KMS-11 (cell line): ENCODE measurements at regions not wholly inside any gene's neighbourhood (a gene's known extent, or its start where the extent isn't known, plus 50 kb on each side); places are given as distances from the start of the nearest gene placed in this dataset.

Source experiments
- H2AFZ ChIP-seq: fragments of 200-600 bp; sonication (generic); 2 replicates; pipeline ENCODE4 v1.6.1; 2016; ENCODE audit warnings: antibody characterized with exemption, mixed run types, low read depth
- H3K27ac ChIP-seq: fragments of 200-600 bp; sonication (generic); 2 replicates; pipeline ENCODE4 v1.6.1; 2016; ENCODE audit warnings: mild to moderate bottlenecking, mixed run types
- H3K27me3 ChIP-seq: fragments of 200-600 bp; sonication (generic); 2 replicates; pipeline ENCODE4 v1.6.1; 2017; ENCODE audit warnings: mild to moderate bottlenecking, low read depth, mixed run types, moderate library complexity; ENCODE audit not compliant: insufficient read depth
- H3K36me3 ChIP-seq: fragments of 200-600 bp; sonication (generic); 2 replicates; pipeline ENCODE4 v1.6.1; 2017; ENCODE audit warnings: mild to moderate bottlenecking, mixed run types; ENCODE audit not compliant: insufficient read depth
- H3K4me1 ChIP-seq: fragments of 200-600 bp; sonication (generic); 2 replicates; pipeline ENCODE4 v1.6.1; 2016; ENCODE audit warnings: mild to moderate bottlenecking, low read depth, mixed run types; ENCODE audit not compliant: poor library complexity, severe bottlenecking
- H3K4me2 ChIP-seq: fragments of 200-600 bp; sonication (generic); 2 replicates; pipeline ENCODE4 v1.7.0; 2016; ENCODE audit warnings: mild to moderate bottlenecking, mixed run types
- H3K4me3 ChIP-seq: fragments of 200-600 bp; sonication (generic); IDR thresholded peaks from 2 replicates; pipeline ENCODE4 v1.6.1; 2017; ENCODE audit warnings: low read depth, low read length, mixed read lengths; ENCODE audit not compliant: insufficient read depth
- H3K79me2 ChIP-seq: fragments of 200-600 bp; sonication (generic); 2 replicates; pipeline ENCODE4 v1.6.1; 2016; ENCODE audit warnings: low read depth, mixed run types; ENCODE audit not compliant: insufficient read depth
- H3K9ac ChIP-seq: fragments of 200-600 bp; sonication (generic); 2 replicates; pipeline ENCODE4 v1.6.1; 2016; ENCODE audit warnings: mild to moderate bottlenecking, mixed run types
- H4K20me1 ChIP-seq: fragments of 200-600 bp; sonication (generic); 2 replicates; pipeline ENCODE4 v1.6.1; 2016; ENCODE audit warnings: mild to moderate bottlenecking, mixed run types; ENCODE audit not compliant: insufficient read depth
- TF ChIP-seq, protein P1 (sequence below): fragments of 200-600 bp; sonication (generic); conservative IDR thresholded peaks from 2 replicates; pipeline ENCODE4 v1.6.1; 2017; ENCODE audit warnings: low read depth, mild to moderate bottlenecking, antibody characterized with exemption, low read length, moderate library complexity, mixed read lengths

DNA sequence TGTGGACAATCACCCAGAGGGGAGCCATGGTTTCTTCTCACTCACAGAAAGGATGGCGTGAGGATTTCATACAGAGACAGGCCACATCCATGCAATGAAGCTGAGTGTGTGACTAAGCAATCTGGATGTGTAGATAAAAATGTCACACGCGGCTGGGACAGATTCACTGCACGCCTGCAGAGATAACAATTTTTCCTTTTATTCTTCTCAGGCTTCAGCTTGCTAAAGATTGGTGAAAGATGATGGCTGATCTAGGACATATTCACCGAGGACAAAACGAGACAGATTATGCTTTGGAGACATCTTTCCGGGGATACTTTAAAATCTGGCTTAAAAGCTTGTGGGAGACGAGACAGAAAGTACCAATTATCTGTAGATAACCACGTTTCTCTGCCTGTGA, 313.9 kb upstream of the TRPC7 start:
- TF ChIP-seq, protein P1, sequence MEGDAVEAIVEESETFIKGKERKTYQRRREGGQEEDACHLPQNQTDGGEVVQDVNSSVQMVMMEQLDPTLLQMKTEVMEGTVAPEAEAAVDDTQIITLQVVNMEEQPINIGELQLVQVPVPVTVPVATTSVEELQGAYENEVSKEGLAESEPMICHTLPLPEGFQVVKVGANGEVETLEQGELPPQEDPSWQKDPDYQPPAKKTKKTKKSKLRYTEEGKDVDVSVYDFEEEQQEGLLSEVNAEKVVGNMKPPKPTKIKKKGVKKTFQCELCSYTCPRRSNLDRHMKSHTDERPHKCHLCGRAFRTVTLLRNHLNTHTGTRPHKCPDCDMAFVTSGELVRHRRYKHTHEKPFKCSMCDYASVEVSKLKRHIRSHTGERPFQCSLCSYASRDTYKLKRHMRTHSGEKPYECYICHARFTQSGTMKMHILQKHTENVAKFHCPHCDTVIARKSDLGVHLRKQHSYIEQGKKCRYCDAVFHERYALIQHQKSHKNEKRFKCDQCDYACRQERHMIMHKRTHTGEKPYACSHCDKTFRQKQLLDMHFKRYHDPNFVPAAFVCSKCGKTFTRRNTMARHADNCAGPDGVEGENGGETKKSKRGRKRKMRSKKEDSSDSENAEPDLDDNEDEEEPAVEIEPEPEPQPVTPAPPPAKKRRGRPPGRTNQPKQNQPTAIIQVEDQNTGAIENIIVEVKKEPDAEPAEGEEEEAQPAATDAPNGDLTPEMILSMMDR, result no peak
- Histone ChIP-seq H2AFZ (no peak overlapping the region), H3K4me1 (no peaks in the 10 kb centered on the region), H3K4me2 (no peak overlapping the region), H4K20me1 (no peaks in the 10 kb centered on the region), H3K9ac (no peak overlapping the region), H3K4me3 (no peak overlapping the region), H3K27me3 (no peaks in the 10 kb centered on the region), H3K79me2 (no peaks in the 10 kb centered on the region), H3K36me3 (no peaks in the 10 kb centered on the region), H3K27ac (no peak overlapping the region)

DNA sequence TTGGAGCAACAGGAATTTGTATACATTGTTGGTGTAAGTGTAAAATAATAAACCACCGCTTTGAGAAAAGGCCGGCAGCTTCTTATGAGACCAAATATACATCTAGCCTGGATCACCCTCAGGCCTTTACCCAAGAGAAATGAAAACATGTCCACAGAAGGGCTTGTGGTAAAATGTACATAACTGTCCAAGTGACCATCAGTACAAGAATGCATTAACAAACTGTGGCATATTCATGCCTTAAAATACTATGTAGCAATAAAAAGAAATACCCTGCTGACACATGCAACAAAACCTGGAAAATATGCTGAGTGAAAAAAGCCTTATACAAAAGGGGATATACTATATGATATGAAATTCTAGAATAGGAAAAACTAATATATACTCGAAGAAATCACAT, 311.9 kb upstream of the TRPC7 start:
- H3K79me2 ChIP-seq, result no peaks in the 10 kb centered on the region
- no peak overlapping the region for H3K9ac ChIP-seq
- TF ChIP-seq, protein P1, result no peak
- no peaks in the 10 kb centered on the region for H4K20me1 ChIP-seq
- H3K4me1 ChIP-seq, result no peaks in the 10 kb centered on the region
- no peak overlapping the region for H3K4me2 ChIP-seq
- H3K4me3 ChIP-seq, result no peak overlapping the region
- H3K27me3 ChIP-seq, result no peaks in the 10 kb centered on the region
- no peak overlapping the region for H3K27ac ChIP-seq
- no peak overlapping the region for H2AFZ ChIP-seq
- H3K36me3 ChIP-seq, result no peaks in the 10 kb centered on the region

DNA sequence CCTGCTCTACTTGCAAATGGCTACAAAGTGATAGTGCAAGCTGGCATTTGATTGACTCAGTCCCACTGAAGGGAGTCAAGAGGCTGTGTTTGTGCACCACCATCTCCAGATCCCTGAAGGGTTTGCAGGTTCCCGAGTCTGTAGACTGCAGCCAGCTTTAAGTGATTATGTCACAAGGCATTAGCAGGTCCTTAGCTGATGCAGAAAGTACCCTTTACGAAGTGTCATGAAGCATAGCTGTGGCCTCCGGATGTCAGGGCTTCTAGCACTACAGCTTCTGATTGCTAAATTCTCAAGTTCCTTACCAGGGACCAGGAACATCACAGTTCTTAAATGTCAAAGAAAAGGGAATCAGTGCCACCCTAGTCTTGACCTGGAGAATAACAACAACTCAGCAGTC, 311.3 kb upstream of the TRPC7 start:
- no peaks in the 10 kb centered on the region for H3K36me3 ChIP-seq
- no peaks in the 10 kb centered on the region for H4K20me1 ChIP-seq
- no peaks in the 10 kb centered on the region for H3K27me3 ChIP-seq
- TF ChIP-seq, protein P1, result no peak
- H3K4me1 ChIP-seq, result no peaks in the 10 kb centered on the region
- H2AFZ ChIP-seq, result no peak overlapping the region
- no peak overlapping the region for H3K27ac ChIP-seq
- H3K79me2 ChIP-seq, result no peaks in the 10 kb centered on the region
- no peak overlapping the region for H3K9ac ChIP-seq
- H3K4me2 ChIP-seq, result no peak overlapping the region
- no peak overlapping the region for H3K4me3 ChIP-seq

DNA sequence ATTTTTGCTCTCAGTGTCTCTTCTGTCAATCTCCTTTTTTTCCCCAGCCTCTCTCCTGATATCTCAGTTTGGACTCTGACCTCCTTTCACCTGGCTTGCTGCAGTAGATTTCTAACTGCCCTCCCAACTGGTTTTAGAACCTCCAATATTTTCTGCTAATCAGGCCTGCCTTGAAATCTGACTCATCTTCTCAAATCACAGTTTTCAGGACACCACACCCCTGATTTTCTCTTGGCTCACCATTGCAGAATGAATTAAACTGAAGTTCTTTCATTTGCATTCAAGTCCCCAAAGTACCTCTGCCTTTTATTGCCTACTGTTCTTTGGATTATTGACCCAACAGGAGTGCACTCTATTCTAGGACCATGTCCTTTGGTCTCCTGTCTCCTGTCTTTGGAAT, 310.4 kb upstream of the TRPC7 start:
- Histone ChIP-seq H3K27me3 (no peaks in the 10 kb centered on the region), H3K36me3 (no peaks in the 10 kb centered on the region), H3K79me2 (no peaks in the 10 kb centered on the region), H2AFZ (no peak overlapping the region), H3K4me1 (no peaks in the 10 kb centered on the region), H4K20me1 (no peaks in the 10 kb centered on the region), H3K4me3 (no peak overlapping the region), H3K27ac (no peak overlapping the region), H3K9ac (no peak overlapping the region), H3K4me2 (no peak overlapping the region)
- TF ChIP-seq, protein P1, result no peak

DNA sequence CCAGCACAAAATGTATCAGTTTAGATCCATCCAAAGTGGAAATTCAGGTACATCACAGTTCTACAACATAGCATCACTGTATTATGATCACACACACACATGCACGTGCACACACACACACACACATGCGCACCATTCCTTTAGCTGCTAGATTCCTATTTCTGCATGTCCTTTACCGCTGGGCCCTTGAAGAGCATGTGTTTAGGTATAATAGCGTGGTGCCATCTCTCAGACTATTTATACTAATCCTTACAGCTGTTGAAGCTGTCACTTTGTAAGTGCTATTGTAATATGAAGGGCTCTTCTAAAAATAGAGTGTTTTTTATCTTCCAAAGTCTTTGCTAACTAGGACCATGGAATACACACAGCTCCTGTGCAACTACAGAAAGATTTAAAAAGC, 308.8 kb upstream of the TRPC7 start:
- H3K4me1 ChIP-seq, result no peaks in the 10 kb centered on the region
- no peak overlapping the region for H3K9ac ChIP-seq
- TF ChIP-seq, protein P1, result no peak
- H3K27me3 ChIP-seq, result no peaks in the 10 kb centered on the region
- no peaks in the 10 kb centered on the region for H4K20me1 ChIP-seq
- H3K4me3 ChIP-seq, result no peak overlapping the region
- no peak overlapping the region for H3K4me2 ChIP-seq
- H3K36me3 ChIP-seq, result no peaks in the 10 kb centered on the region
- H2AFZ ChIP-seq, result no peak overlapping the region
- no peaks in the 10 kb centered on the region for H3K79me2 ChIP-seq
- no peak overlapping the region for H3K27ac ChIP-seq
